ENCODE measurements at regions not wholly inside any gene's neighbourhood (a gene's known extent, or its start where the extent isn't known, plus 50 kb on each side); places are given as distances from the start of the nearest gene placed in this dataset.

GRCh38 chr12:116403546-116403945 lies 126.1 kb upstream of the MED13L start:
- Mint-ChIP-seq H3K27ac (ENCODE audit: unreplicated experiment) (no peak overlapping the region), H3K4me3 (ENCODE audit: unreplicated experiment) (no peak overlapping the region), H3K4me1 (ENCODE audit: unreplicated experiment) (peaks cover 5% of the 10 kb centered on the region), H3K36me3 (ENCODE audit: low read depth, unreplicated experiment) (no peaks in the 10 kb centered on the region), H3K27me3 (ENCODE audit: unreplicated experiment) (peaks cover 3% of the 10 kb centered on the region), H3K9me3 (ENCODE audit: unreplicated experiment) (no peaks in the 10 kb centered on the region)
- no peak for DNase-seq (ENCODE audit: low spot score)
- TF ChIP-seq, protein P1, sequence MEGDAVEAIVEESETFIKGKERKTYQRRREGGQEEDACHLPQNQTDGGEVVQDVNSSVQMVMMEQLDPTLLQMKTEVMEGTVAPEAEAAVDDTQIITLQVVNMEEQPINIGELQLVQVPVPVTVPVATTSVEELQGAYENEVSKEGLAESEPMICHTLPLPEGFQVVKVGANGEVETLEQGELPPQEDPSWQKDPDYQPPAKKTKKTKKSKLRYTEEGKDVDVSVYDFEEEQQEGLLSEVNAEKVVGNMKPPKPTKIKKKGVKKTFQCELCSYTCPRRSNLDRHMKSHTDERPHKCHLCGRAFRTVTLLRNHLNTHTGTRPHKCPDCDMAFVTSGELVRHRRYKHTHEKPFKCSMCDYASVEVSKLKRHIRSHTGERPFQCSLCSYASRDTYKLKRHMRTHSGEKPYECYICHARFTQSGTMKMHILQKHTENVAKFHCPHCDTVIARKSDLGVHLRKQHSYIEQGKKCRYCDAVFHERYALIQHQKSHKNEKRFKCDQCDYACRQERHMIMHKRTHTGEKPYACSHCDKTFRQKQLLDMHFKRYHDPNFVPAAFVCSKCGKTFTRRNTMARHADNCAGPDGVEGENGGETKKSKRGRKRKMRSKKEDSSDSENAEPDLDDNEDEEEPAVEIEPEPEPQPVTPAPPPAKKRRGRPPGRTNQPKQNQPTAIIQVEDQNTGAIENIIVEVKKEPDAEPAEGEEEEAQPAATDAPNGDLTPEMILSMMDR (IDR thresholded peaks at IDR 0.05; ENCODE audit: unreplicated experiment) = no peak

GRCh38 chr12:116404247-116404646 lies 126.8 kb upstream of the MED13L start:
- Mint-ChIP-seq H3K9me3 (ENCODE audit: unreplicated experiment) (no peaks in the 10 kb centered on the region), H3K27ac (ENCODE audit: unreplicated experiment) (no peak overlapping the region), H3K27me3 (ENCODE audit: unreplicated experiment) (peaks cover 3% of the 10 kb centered on the region), H3K4me3 (ENCODE audit: unreplicated experiment) (no peak overlapping the region), H3K4me1 (ENCODE audit: unreplicated experiment) (peaks cover 5% of the 10 kb centered on the region), H3K36me3 (ENCODE audit: low read depth, unreplicated experiment) (no peaks in the 10 kb centered on the region)
- DNase-seq (ENCODE audit: low spot score) = no peak
- TF ChIP-seq, protein P1 (IDR thresholded peaks at IDR 0.05; ENCODE audit: unreplicated experiment) = no peak

GRCh38 chr12:116404913-116405611 lies 127.6 kb upstream of the MED13L start:
- Mint-ChIP-seq H3K36me3 (ENCODE audit: low read depth, unreplicated experiment) (no peaks in the 10 kb centered on the region), H3K27me3 (ENCODE audit: unreplicated experiment) (no peaks in the 10 kb centered on the region), H3K9me3 (ENCODE audit: unreplicated experiment) (no peaks in the 10 kb centered on the region), H3K4me1 (ENCODE audit: unreplicated experiment) (peaks cover 5% of the 10 kb centered on the region), H3K4me3 (ENCODE audit: unreplicated experiment) (no peak overlapping the region), H3K27ac (ENCODE audit: unreplicated experiment) (no peak overlapping the region)
- no peak for DNase-seq (ENCODE audit: low spot score)
- TF ChIP-seq, protein P1 (IDR thresholded peaks at IDR 0.05; ENCODE audit: unreplicated experiment) = no peak

GRCh38 chr12:116406529-116406928 lies 129.0 kb upstream of the MED13L start:
- TF ChIP-seq, protein P1 (IDR thresholded peaks at IDR 0.05; ENCODE audit: unreplicated experiment) = no peak
- no peak for DNase-seq (ENCODE audit: low spot score)
- Mint-ChIP-seq H3K9me3 (ENCODE audit: unreplicated experiment) (no peaks in the 10 kb centered on the region), H3K27ac (ENCODE audit: unreplicated experiment) (no peak overlapping the region), H3K36me3 (ENCODE audit: low read depth, unreplicated experiment) (no peaks in the 10 kb centered on the region), H3K4me3 (ENCODE audit: unreplicated experiment) (no peak overlapping the region), H3K4me1 (ENCODE audit: unreplicated experiment) (peaks cover 8% of the 10 kb centered on the region), H3K27me3 (ENCODE audit: unreplicated experiment) (peaks cover 2% of the 10 kb centered on the region)

GRCh38 chr12:116408489-116409250 lies 131.2 kb upstream of the MED13L start:
- H3K4me3 Mint-ChIP-seq (ENCODE audit: unreplicated experiment) = no peak overlapping the region
- peaks cover 8% of the 10 kb centered on the region for H3K4me1 Mint-ChIP-seq (ENCODE audit: unreplicated experiment)
- TF ChIP-seq, protein P1 (IDR thresholded peaks at IDR 0.05; ENCODE audit: unreplicated experiment) = no peak
- no peak for DNase-seq (ENCODE audit: low spot score)
- peaks cover 2% of the 10 kb centered on the region for H3K27me3 Mint-ChIP-seq (ENCODE audit: unreplicated experiment)
- H3K36me3 Mint-ChIP-seq (ENCODE audit: low read depth, unreplicated experiment) = no peaks in the 10 kb centered on the region
- no peak overlapping the region for H3K27ac Mint-ChIP-seq (ENCODE audit: unreplicated experiment)
- no peaks in the 10 kb centered on the region for H3K9me3 Mint-ChIP-seq (ENCODE audit: unreplicated experiment)

All from endothelial cell (in vitro differentiated cells).